T-helper 2 cell treated with Interferon-gamma antibody and Interleukin-4, amounts not matched to agents 100 ng/mL and 5 ng/mL, for 36 hours (primary cell): ENCODE measurements at regions not wholly inside any gene's neighbourhood (a gene's known extent, or its start where the extent isn't known, plus 50 kb on each side); places are given as distances from the start of the nearest gene placed in this dataset.
"Not testable (repeated sequence)": the region's sequence is repeated elsewhere in the genome, so short reads cannot be mapped to it uniquely, and the experiment has no call there.

Source experiments
- intact Hi-C: fragments of 100-400 bp; cut with micrococcal nuclease; formaldehyde crosslinking; loops from one replicate; pipeline ENCODE4 v1.15.1; 2023

GRCh38 chr7:16267953-16268820 lies 153.2 kb downstream of the CRPPA start:
- intact Hi-C loops, result loop anchor here (10.0 kb wide), 1 partner anchor 297 kb away; no protein-coding TSS in a partner anchor

DNA sequence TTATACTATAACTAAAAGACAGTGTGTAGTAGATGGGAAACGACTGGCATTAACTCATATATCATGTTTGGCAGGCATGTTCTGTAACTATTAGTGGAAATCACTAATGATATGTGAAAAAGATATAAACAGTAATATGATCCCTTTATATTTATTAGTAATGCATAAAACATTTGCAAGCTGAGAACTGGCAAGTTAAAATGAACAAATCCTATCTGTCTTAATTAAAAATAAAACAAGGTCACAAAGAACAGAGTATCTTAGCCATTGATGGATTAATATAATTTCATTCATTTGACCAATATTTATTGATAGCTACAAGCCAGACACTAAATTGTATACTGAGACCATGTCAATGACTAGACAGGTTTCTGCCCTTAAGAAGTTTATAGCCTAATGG lies 154.5 kb downstream of the CRPPA start:
- intact Hi-C loops, result loop anchor here (10.0 kb wide), 1 partner anchor 298 kb away; no protein-coding TSS in a partner anchor

DNA sequence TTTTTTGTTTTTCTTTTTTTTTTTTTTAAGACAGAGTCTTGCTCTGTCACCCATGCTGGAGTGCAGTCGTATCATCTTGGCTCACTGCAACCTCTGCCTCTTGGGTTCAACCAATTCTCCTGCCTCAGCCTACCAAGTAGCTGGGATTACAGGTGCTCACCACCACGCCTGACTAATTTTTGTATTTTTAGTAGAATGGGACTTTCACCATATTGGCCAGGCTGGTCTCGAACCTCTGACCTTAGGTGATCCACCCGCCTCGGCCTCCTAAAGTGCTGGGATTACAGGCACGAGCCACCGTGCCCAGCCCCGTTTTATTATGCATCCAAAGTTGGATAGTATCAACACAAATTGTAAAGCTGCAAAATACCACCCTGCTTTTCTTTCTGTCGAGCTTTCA lies 154.9 kb downstream of the CRPPA start:
- intact Hi-C loops, result loop anchor here (10.0 kb wide), 1 partner anchor 298 kb away; no protein-coding TSS in a partner anchor

DNA sequence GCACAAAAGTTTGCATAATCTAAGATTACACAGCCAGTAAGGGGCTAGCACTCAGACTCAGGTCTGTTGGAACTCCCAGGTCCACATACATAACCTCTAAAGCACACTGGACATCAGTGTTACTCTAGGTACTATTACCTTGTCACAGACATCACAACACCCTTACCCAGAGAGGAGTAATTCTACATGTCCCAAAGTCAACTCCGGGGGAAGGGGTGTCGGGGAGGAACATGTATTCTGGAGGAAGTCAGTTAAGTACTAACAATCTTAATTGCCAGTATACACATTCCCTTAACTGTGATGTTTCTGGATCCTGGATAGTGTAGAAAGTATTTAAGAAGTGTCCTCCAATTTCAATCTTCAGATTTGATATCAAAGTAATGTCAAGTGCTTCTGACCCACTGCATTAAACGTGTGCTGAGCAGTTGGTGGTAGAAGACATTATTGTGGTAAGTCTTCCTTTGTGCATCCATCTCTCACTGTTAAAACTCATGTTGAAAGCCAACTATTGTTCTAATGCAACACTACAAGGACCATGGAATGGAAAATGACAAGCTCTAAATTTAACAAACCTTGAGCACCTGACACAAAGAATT lies 155.4 kb downstream of the CRPPA start:
- intact Hi-C loops, result loop anchor here (10.0 kb wide), 1 partner anchor 299 kb away; no protein-coding TSS in a partner anchor

- intact Hi-C loops, result loop anchor here (5.0 to 10.0 kb wide), 3 partner anchors 38 to 300 kb away; partner anchors contain the start of gene CRPPA
Measured at GRCh38 chr7:16264823-16265804, 156.2 kb downstream of the CRPPA start.

DNA sequence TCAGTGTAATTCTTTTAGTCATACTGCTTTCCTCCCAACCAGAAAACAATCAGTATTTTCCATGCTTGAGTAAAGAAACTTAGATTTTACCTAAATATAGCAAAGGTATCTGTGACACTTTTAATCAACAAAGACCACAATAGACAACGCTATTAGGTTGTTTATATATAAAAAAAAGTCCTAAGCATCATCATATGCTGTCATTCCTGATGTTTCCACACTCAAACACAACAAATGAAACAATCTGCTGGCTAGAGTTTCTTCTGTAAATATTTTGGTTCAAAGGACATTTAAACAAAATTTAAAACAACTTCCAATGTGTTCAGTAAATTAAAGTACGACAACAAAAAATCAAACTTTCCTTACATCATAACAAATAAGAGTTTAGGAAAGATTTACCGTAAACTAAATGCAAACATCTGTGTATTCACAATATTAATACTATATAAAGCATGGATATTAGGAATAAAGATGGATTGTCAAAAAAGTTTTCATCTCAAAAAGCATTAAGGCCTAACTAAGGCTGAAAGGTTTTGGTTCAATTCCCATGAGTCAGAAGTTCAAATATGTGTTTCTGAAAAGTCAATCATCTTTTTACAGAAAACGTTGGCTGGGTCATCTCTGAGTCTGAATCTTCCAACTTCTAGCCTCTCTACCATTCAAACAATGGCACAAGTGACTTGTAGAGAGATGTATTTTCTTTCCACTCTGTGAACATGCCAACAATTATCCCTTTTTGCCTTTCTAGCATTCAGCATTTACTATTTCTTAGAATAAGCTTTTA lies 157.1 kb downstream of the CRPPA start:
- intact Hi-C loops, result loop anchor here (5.0 to 10.0 kb wide), 3 partner anchors 37 to 301 kb away; partner anchors contain the start of gene CRPPA

DNA sequence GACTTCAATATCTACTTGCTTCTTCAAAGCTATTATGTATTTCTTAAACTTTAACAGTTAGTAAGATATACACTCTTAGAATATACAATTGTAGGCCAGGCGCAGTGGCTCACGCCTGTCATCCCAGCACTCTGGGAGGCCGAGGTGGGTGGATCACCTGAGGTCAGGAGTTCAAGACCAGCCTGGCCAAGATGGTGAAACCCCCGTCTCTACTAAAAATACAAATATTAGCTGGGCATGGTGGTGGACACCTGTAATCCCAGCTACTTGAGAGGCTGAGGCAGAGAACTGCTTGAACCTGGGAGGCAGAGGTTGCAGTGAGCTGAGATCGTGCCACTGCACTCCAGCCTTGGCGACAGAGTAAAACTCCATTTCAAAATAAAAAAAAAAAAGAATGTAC lies 158.0 kb downstream of the CRPPA start:
- intact Hi-C loops, result loop anchor here (5.0 to 10.0 kb wide), 3 partner anchors 36 to 301 kb away; partner anchors contain the start of gene CRPPA

DNA sequence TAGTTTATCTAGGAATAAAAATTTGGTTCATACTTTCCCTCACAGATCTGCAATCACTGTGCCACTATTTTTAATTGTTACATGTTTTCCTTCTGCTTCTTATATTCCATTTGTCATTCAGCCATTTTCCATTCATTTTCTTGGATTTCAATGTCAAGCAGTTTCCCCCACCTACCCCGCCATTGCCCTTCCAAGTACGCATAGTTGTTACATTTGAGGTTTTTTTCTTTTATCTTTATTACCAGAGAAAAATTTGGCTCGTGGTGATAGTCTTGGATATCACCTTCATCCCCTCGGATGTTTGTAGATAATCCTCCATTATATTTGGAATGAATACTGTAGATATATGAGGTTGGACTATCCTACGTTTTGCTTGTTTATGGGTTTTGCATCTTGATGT lies 159.7 kb downstream of the CRPPA start:
- intact Hi-C loops, result loop anchor here (5.0 to 10.0 kb wide), 3 partner anchors 34 to 303 kb away; partner anchors contain the start of gene CRPPA

- intact Hi-C loops, result loop anchor here (5.0 to 10.0 kb wide), 3 partner anchors 34 to 304 kb away; partner anchors contain the start of gene CRPPA
Measured at GRCh38 chr7:16261100-16261499, 160.2 kb downstream of the CRPPA start.

GRCh38 chr7:16260236-16260728 lies 161.1 kb downstream of the CRPPA start:
- intact Hi-C loops, result loop anchor here (5.0 to 10.0 kb wide), 3 partner anchors 33 to 305 kb away; partner anchors contain the start of gene CRPPA

GRCh38 chr7:16256419-16256818 lies 164.9 kb downstream of the CRPPA start:
- intact Hi-C loops, result not testable (repeated sequence)

DNA sequence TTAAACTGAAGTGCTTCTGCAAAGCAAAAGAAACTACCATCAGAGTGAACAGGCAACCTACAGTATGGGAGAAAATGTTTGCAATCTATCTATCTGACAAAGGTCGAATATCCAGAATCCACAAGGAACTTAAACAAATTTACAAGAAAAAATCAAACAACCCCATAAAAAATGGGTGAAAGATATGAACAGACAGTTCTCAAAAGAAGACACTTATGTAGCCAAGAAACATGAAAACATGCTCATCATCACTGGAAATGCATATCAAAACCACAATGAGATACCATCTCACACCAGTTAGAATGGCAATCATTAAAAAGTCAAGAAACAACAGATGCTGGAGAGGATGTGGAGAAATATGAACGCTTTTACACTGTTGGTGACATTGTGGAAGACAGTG lies 165.4 kb downstream of the CRPPA start:
- intact Hi-C loops, result not testable (repeated sequence)

GRCh38 chr7:16250655-16251054 lies 170.7 kb downstream of the CRPPA start:
- intact Hi-C loops, result not testable (repeated sequence)

DNA sequence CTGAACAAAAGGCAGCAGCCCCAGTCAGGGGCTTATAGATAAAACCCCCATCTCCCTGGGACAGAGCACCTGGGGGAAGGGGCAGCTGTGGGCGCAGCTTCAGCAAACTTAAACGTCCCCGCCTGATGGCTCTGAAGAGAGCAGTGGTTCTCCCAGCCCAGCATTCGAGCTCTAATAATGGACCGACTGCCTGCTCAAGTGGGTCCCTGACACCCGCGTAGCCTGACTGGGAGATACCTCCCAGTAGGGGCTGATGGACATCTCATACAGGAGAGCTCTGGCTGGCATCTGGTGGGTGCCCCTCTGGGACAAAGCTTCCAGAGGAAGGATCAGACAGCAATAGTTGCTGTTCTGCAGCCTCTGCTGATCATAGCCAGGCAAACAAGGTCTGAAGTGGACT lies 172.1 kb downstream of the CRPPA start:
- intact Hi-C loops, result not testable (repeated sequence)

GRCh38 chr7:16248556-16248955 lies 172.8 kb downstream of the CRPPA start:
- intact Hi-C loops, result not testable (repeated sequence)

DNA sequence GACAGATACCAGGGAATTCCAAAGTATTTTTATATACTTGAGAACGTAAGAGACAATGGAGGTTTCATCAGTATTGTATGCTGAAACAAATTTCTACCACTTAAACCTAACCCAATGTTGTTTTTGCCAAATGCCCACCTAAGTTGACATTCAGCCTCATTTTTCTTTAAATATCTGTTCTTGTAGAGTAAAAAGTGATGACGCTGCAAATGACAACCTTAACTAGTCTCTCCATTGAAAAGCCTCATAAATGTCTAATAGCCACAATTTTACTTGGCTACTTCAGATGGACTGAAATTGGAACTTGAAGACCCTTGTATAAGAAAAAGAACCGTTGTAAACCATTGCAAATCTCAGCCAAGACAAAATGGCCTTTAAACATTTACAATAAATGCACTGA lies 176.9 kb downstream of the CRPPA start:
- intact Hi-C loops, result no loop called here

DNA sequence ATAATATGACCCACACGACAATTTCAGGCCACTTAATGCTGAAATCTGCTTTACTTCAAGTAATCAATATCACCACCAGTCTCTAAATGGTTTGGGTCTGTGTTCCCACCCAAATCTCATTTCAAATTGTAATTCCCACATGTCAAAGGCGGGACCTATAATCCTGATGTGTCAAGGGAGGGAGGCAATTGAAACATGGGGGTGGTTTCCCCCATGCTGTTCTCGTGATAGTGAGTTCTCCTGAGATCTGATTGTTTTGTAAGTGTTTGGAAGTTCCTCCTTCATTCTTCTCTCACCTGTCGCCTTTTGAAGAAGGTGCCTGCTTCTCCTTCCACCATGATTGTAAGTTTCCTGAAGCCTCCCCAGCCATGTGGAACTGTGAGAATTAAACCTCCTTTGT lies 178.4 kb downstream of the CRPPA start:
- intact Hi-C loops, result no loop called here

GRCh38 chr7:16241017-16241416 lies 180.3 kb downstream of the CRPPA start:
- intact Hi-C loops, result no loop called here

DNA sequence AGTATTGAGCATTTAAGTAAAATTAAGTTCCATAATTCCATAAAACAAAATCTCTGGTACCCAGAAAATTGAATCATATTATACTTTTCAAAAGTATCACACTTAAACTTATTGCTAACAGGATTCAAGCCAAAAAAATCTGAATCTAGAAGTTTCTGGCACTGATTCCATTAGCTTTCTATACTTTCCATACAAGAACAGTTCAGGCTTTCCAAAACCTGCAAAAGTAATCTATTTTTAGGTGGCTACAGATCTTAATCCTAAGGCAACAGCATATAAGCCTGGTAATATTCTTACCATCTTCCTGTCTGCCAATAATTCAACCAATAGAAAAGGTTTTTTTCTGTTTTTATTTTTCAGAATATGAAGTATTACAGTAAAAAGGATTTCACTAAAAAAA lies 185.0 kb downstream of the CRPPA start:
- intact Hi-C loops, result no loop called here
